Central memory CD4-positive, alpha-beta T cell (primary cell): ENCODE measurements at regions not wholly inside any gene's neighbourhood (a gene's known extent, or its start where the extent isn't known, plus 50 kb on each side); places are given as distances from the start of the nearest gene placed in this dataset.
"Not testable (repeated sequence)": the region's sequence is repeated elsewhere in the genome, so short reads cannot be mapped to it uniquely, and the experiment has no call there.

ENCODE experiments used
- DNase-seq: peaks from one replicate; pipeline ENCODE4 v3.0.0; 2022

- DNase-seq = no peak
Observed at GRCh38 chr5:112472614-112473013, 53.5 kb upstream of the EPB41L4A start.

- DNase-seq = no peak
Observed at GRCh38 chr5:112473989-112474388, 54.9 kb upstream of the EPB41L4A start.

- no peak for DNase-seq
Observed at GRCh38 chr5:112475747-112476365, 56.8 kb upstream of the EPB41L4A start.

- no peak for DNase-seq
Observed at GRCh38 chr5:112479418-112479817, 60.3 kb upstream of the EPB41L4A start.

- DNase-seq = no peak
Observed at GRCh38 chr5:112480501-112480900, 61.4 kb upstream of the EPB41L4A start.

- no peak for DNase-seq
Observed at GRCh38 chr5:112483704-112484103, 64.6 kb upstream of the EPB41L4A start.

- DNase-seq = no peak
Observed at GRCh38 chr5:112485934-112486355, 66.9 kb upstream of the EPB41L4A start.

- no peak for DNase-seq
Observed at GRCh38 chr5:112491257-112491656, 72.2 kb upstream of the EPB41L4A start.

GRCh38 chr5:112492291-112492690, 73.2 kb upstream of the EPB41L4A start:
- DNase-seq = no peak

GRCh38 chr5:112503749-112504501, 84.8 kb upstream of the EPB41L4A start:
- DNase-seq = not testable (repeated sequence)

GRCh38 chr5:112509097-112509496, 90.0 kb upstream of the EPB41L4A start:
- DNase-seq = not testable (repeated sequence)

GRCh38 chr5:112511920-112512319, 92.8 kb upstream of the EPB41L4A start:
- no peak for DNase-seq

GRCh38 chr5:112512901-112513300, 93.8 kb upstream of the EPB41L4A start:
- no peak for DNase-seq

GRCh38 chr5:112514111-112514510, 95.0 kb upstream of the EPB41L4A start:
- no peak for DNase-seq

GRCh38 chr5:112520474-112520873, 101.4 kb upstream of the EPB41L4A start:
- not testable (repeated sequence) for DNase-seq

- not testable (repeated sequence) for DNase-seq
Observed at GRCh38 chr5:112522891-112523673, 104.0 kb upstream of the EPB41L4A start.

- not testable (repeated sequence) for DNase-seq
Observed at GRCh38 chr5:112523674-112524263, 104.7 kb upstream of the EPB41L4A start.

- DNase-seq = no peak
Observed at GRCh38 chr5:112525217-112525616, 106.1 kb upstream of the EPB41L4A start.

- no peak for DNase-seq
Observed at GRCh38 chr5:112528928-112529327, 109.9 kb upstream of the EPB41L4A start.

- no peak for DNase-seq
Observed at GRCh38 chr5:112529525-112529924, 110.4 kb upstream of the EPB41L4A start.

GRCh38 chr5:112532654-112533360, 113.7 kb upstream of the EPB41L4A start:
- DNase-seq = no peak

GRCh38 chr5:112533362-112533761, 114.3 kb upstream of the EPB41L4A start:
- DNase-seq = no peak
